K562 (cell line): ENCODE measurements at regions not wholly inside any gene's neighbourhood (a gene's known extent, or its start where the extent isn't known, plus 50 kb on each side); places are given as distances from the start of the nearest gene placed in this dataset.

Source experiments
- ATAC-seq: fragments of 200-7000 bp; cut with Tn5 transposase; 3 replicates; pipeline ENCODE4 v1.9.1; 2020; ENCODE audit warnings: moderate library complexity
- BruUV-seq: library from RNA; stranded (reverse); fragments of 400-500 nt; replicated peaks from 2 replicates; lab custom pipeline; 2021; lab: Mats Ljungman, UMichigan
- CTCF ChIA-PET: fragments of 300-600 bp; formaldehyde crosslinking; extraction: SDS; loops from one replicate; lab custom pipeline; 2021; ENCODE audit warnings: low intra/inter-chr PET ratio; lab: Yijun Ruan, JAX
- POLR2A ChIA-PET: fragments of 300-600, 350-650 bp; sonication (Branson Sonifier 250); formaldehyde crosslinking; extraction: SDS; loops from one replicate; lab custom pipeline; 2021; ENCODE audit warnings: antibody characterized with exemption, inconsistent platforms; lab: Yijun Ruan, JAX
- DNase-seq, 4 experiments: peaks; one replicate each; pipeline versions ENCODE4 v3.0.0 to v3.0.0-alpha.2; 2011 to 2018; ENCODE audit warnings: low spot score in 3 of 4, mixed read lengths in 3 of 4; ENCODE audit errors: extremely low read depth in 1 of 4
- FAIRE-seq: peaks from 2 replicates; lab custom pipeline; 2011; peaks lifted over from hg19 to GRCh38; lab: Jason Lieb, UNC
- H2AFZ ChIP-seq: 2 replicates; pipeline ENCODE4 v1.6.0; 2011; ENCODE audit warnings: low read depth, low read length, control low read depth, inconsistent platforms
- H3K27ac ChIP-seq: fragments of 200-600 bp; 3 replicates; pipeline ENCODE4 v1.8.0; 2011; ENCODE audit warnings: low read depth, mild to moderate bottlenecking, control low read depth, inconsistent platforms, low read length, moderate library complexity, mixed read lengths; ENCODE audit errors: extremely low read depth
- H3K27me3 ChIP-seq, 2 experiments: fragments of 300-600 bp in 1 of 2; 2 replicates in 1 of 2; 3 replicates in 1 of 2; pipeline versions ENCODE4 v1.6.0 to v1.8.0; 2011; ENCODE audit warnings: inconsistent platforms in 2 of 2, low read length in 2 of 2, mild to moderate bottlenecking in 1 of 2, mixed read lengths in 1 of 2, moderate library complexity in 1 of 2; ENCODE audit not compliant: control insufficient read depth in 2 of 2, insufficient read depth in 2 of 2
- H3K36me3 ChIP-seq: fragments of 300-600 bp; 3 replicates; pipeline ENCODE4 v1.8.0; 2011; ENCODE audit warnings: mild to moderate bottlenecking, low read length, inconsistent platforms; ENCODE audit not compliant: control insufficient read depth, insufficient read depth
- H3K4me1 ChIP-seq, 2 experiments: fragments of 200-600 bp in 1 of 2; replicated peaks in 1 of 2; 2 replicates in 1 of 2; 3 replicates in 1 of 2; pipeline versions ENCODE4 v1.5.1 to v1.8.0; 2011; ENCODE audit warnings: inconsistent platforms in 2 of 2, low read length in 2 of 2, mild to moderate bottlenecking in 1 of 2, mixed read lengths in 1 of 2, moderate library complexity in 1 of 2; ENCODE audit not compliant: control insufficient read depth in 2 of 2, insufficient read depth in 2 of 2
- H3K4me2 ChIP-seq: 2 replicates; pipeline ENCODE4 v1.6.1; 2011; ENCODE audit warnings: low read length, control low read depth, inconsistent platforms, mixed read lengths; ENCODE audit not compliant: insufficient read depth
- H3K4me3 ChIP-seq: fragments of 200-600 bp; sonication (generic), shearing (Covaris generic); 2 replicates; pipeline ENCODE4 v1.5.1; 2016; ENCODE audit warnings: control low read depth, inconsistent platforms
- H3K79me2 ChIP-seq: fragments of 200-600 bp; 3 replicates; pipeline ENCODE4 v1.8.0; 2011; ENCODE audit warnings: low read length, inconsistent platforms; ENCODE audit not compliant: control insufficient read depth, insufficient read depth
- H3K9ac ChIP-seq, 2 experiments: 2 replicates each; pipeline versions ENCODE4 v1.6.0 to v1.6.1; 2011; ENCODE audit warnings: low read depth in 2 of 2, low read length in 2 of 2, control low read depth in 1 of 2, inconsistent platforms in 1 of 2, mild to moderate bottlenecking in 1 of 2, mixed read lengths in 1 of 2; ENCODE audit not compliant: insufficient read depth in 1 of 2
- H3K9me1 ChIP-seq: one replicate; pipeline ENCODE4 v1.6.0; 2011; ENCODE audit warnings: inconsistent platforms, mild to moderate bottlenecking, low read length, moderate library complexity; ENCODE audit not compliant: control insufficient read depth, insufficient read depth
- H3K9me3 ChIP-seq: replicated peaks from 2 replicates; pipeline ENCODE4 v1.5.1; 2011; ENCODE audit warnings: low read depth, low read length, inconsistent platforms; ENCODE audit not compliant: control insufficient read depth, insufficient read depth
- H4K20me1 ChIP-seq: replicated peaks from 2 replicates; pipeline ENCODE4 v1.6.1; 2011; ENCODE audit warnings: low read length, inconsistent platforms, mixed read lengths; ENCODE audit not compliant: control insufficient read depth, insufficient read depth
- CEBPG ChIP-seq, 3 experiments: fragments of 200-800 bp in 1 of 3; sonication (Bioruptor generic) in 1 of 3; sonication (generic) in 1 of 3; formaldehyde crosslinking in 1 of 3; IDR thresholded peaks in 2 of 3; conservative IDR thresholded peaks in 1 of 3; 2 replicates each; pipeline versions ENCODE4 v1.6.1 to v1.8.0; 2016 to 2022; ENCODE audit warnings: missing compliant biosample characterization in 2 of 3, missing genetic modification characterization in 2 of 3, mild to moderate bottlenecking in 1 of 3, missing genetic modification reagents in 1 of 3
- DIDO1 ChIP-seq: fragments of 450-650 bp; IDR thresholded peaks from 2 replicates; pipeline ENCODE4 v1.6.1; 2016; ENCODE audit warnings: low read depth, missing biosample characterization, missing genetic modification characterization
- ERF ChIP-seq: fragments of 450-650 bp; formaldehyde crosslinking; IDR thresholded peaks from 2 replicates; pipeline ENCODE4 v1.4.0; 2020; ENCODE audit warnings: mild to moderate bottlenecking, mixed read lengths
- ETV5 ChIP-seq: sonication (generic); formaldehyde crosslinking; IDR thresholded peaks from 2 replicates; pipeline ENCODE4 v1.4.0; 2020; ENCODE audit warnings: low read depth, mild to moderate bottlenecking, missing genetic modification reagents
- IFI16 ChIP-seq: fragments of 250-450 bp; sonication (Bioruptor Pico); IDR thresholded peaks from 2 replicates; pipeline ENCODE4 v2.1.2; 2022; ENCODE audit warnings: mild to moderate bottlenecking, inconsistent platforms
- ILK ChIP-seq: fragments of 450-650 bp; IDR thresholded peaks from 2 replicates; pipeline ENCODE4 v1.6.1; 2016; ENCODE audit warnings: missing genetic modification characterization, low read depth, mild to moderate bottlenecking, missing compliant biosample characterization, moderate library complexity, borderline replicate concordance
- MEF2D ChIP-seq: conservative IDR thresholded peaks from 2 replicates; pipeline ENCODE4 v1.6.1; 2016; ENCODE audit warnings: low read depth, missing genetic modification characterization, missing compliant biosample characterization
- NFATC3 ChIP-seq: fragments of 450-650 bp; IDR thresholded peaks from 2 replicates; pipeline ENCODE4 v1.6.1; 2017; ENCODE audit warnings: mild to moderate bottlenecking
- NFXL1 ChIP-seq: fragments of 450-650 bp; formaldehyde crosslinking; IDR thresholded peaks from 2 replicates; pipeline ENCODE4 v1.4.0; 2021; ENCODE audit warnings: mild to moderate bottlenecking
- NR4A1 ChIP-seq, 2 experiments: fragments of 250-450 bp in 1 of 2; fragments of 450-650 bp in 1 of 2; sonication (Bioruptor Pico) in 1 of 2; IDR thresholded peaks; 2 replicates each; pipeline versions ENCODE4 v1.4.0 to v1.6.1; 2016 to 2020; ENCODE audit warnings: mild to moderate bottlenecking in 2 of 2, missing compliant biosample characterization in 1 of 2, missing genetic modification characterization in 1 of 2, moderate library complexity in 1 of 2
- PCBP1 ChIP-seq: fragments of 200-400 bp; formaldehyde crosslinking; IDR thresholded peaks from 2 replicates; pipeline ENCODE4 v1.6.1; 2018; ENCODE audit warnings: mild to moderate bottlenecking, low read depth, low read length; ENCODE audit not compliant: poor library complexity, severe bottlenecking
- RBM22 ChIP-seq: fragments of 200-400 bp; formaldehyde crosslinking; IDR thresholded peaks from 2 replicates; pipeline ENCODE4 v1.6.1; 2018; ENCODE audit warnings: low read length, low read depth; ENCODE audit not compliant: poor library complexity, severe bottlenecking
- ZNF124 ChIP-seq: sonication (generic); formaldehyde crosslinking; IDR thresholded peaks from 2 replicates; pipeline ENCODE4 v1.8.1; 2022; ENCODE audit warnings: missing genetic modification reagents
- ZSCAN29 ChIP-seq: fragments of 450-650 bp; IDR thresholded peaks from 2 replicates; pipeline ENCODE4 v1.6.1; 2017
- ZSCAN32 ChIP-seq: fragments of 450-650 bp; formaldehyde crosslinking; IDR thresholded peaks from 2 replicates; pipeline ENCODE4 v1.4.0; 2020; ENCODE audit warnings: mild to moderate bottlenecking, moderate library complexity
- WGBS: fragments of 100-300 bp; shearing (Covaris generic); methylation state at CpG from one replicate; pipeline ENCODE4 v1.1.6; 2016; ENCODE audit warnings: low coverage, mixed read lengths; ENCODE audit not compliant: insufficient coverage; ENCODE audit errors: missing lambda C conversion rate; 5-methylcytosine and 5-hydroxymethylcytosine counted together
- in situ Hi-C: fragments of 300-500 bp; cut with MboI; formaldehyde crosslinking; loops from 4 replicates; pipeline ENCODE4 v1.15.0; 2018; ENCODE audit warnings: inconsistent platforms, mixed read lengths
- intact Hi-C: fragments of 100-400 bp; cut with micrococcal nuclease; formaldehyde crosslinking; loops from 2 replicates; pipeline ENCODE4 v1.14.2; 2022
- TF ChIP-seq, protein P1 (sequence below), 2 experiments: fragments of 450-650 bp in 1 of 2; sonication (generic) in 1 of 2; formaldehyde crosslinking in 1 of 2; IDR thresholded peaks in 1 of 2; conservative IDR thresholded peaks in 1 of 2; 2 replicates each; pipeline versions ENCODE4 v1.6.1 to v1.8.1; 2016 to 2023; ENCODE audit warnings: mild to moderate bottlenecking in 2 of 2, moderate library complexity in 2 of 2, inconsistent platforms in 1 of 2, missing genetic modification reagents in 1 of 2
- TF ChIP-seq, protein P2 (sequence below): fragments of 450-650 bp; conservative IDR thresholded peaks from 2 replicates; pipeline ENCODE4 v1.6.1; 2016; ENCODE audit warnings: missing genetic modification characterization, low read depth, mild to moderate bottlenecking, missing compliant biosample characterization, moderate library complexity
- TF ChIP-seq, protein P3 (sequence below): fragments of 250-450 bp; sonication (Bioruptor Pico); IDR thresholded peaks from 2 replicates; pipeline ENCODE4 v1.6.1; 2021; ENCODE audit warnings: mild to moderate bottlenecking

DNA sequence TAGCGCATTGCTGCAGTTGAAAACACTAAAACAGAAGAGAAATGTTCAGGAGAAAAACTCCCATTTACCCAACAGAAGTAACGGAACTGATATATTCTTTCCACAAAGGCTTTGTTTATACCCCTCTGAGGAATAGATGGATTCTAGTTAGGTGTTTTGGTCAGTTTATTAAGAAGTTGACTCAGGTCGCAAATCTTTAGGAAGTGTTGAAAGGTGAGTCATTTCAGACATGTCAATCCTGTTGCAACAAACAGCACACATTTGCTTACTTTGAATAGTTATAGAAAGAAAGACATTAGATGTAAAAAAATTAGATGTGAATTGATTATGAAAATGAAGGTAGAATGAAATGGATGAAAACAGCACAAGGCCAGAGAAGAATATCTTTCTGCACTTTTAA is 941.0 kb downstream of the KCNJ2 start:
- Histone ChIP-seq H4K20me1 (no peaks in the 10 kb centered on the region), H3K27ac (no peak overlapping the region), H3K4me3 (no peak overlapping the region), H3K27me3 (no peaks in the 10 kb centered on the region), H3K9me3 (no peaks in the 10 kb centered on the region), H3K9me1 (no peaks in the 10 kb centered on the region), H2AFZ (no peak overlapping the region), H3K79me2 (no peaks in the 10 kb centered on the region), H3K9ac (no peak overlapping the region), H3K4me2 (no peak overlapping the region), H3K36me3 (no peaks in the 10 kb centered on the region), H3K4me1 (no peaks in the 10 kb centered on the region)
- in situ Hi-C loops = no loop called here
- intact Hi-C loops = no loop called here
- FAIRE-seq (no peak), ATAC-seq (no peak), DNase-seq (no peak)
- POLR2A ChIA-PET = no interaction called here
- WGBS = 0% methylated on average over 3 of the region's 3 CpGs
- BruUV-seq = no TSS peak
- CTCF ChIA-PET = no interaction called here
- TF ChIP-seq RBM22 = no peak
- no peak for TF ChIP-seq ZSCAN29
- TF ChIP-seq, protein P1, sequence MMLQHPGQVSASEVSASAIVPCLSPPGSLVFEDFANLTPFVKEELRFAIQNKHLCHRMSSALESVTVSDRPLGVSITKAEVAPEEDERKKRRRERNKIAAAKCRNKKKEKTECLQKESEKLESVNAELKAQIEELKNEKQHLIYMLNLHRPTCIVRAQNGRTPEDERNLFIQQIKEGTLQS (IDR thresholded peaks at IDR 0.05) = no peak
- TF ChIP-seq, protein P1 (CRISPR knock-in tag; conservative IDR thresholded peaks at IDR 0.05) = no peak
- TF ChIP-seq, protein P2, sequence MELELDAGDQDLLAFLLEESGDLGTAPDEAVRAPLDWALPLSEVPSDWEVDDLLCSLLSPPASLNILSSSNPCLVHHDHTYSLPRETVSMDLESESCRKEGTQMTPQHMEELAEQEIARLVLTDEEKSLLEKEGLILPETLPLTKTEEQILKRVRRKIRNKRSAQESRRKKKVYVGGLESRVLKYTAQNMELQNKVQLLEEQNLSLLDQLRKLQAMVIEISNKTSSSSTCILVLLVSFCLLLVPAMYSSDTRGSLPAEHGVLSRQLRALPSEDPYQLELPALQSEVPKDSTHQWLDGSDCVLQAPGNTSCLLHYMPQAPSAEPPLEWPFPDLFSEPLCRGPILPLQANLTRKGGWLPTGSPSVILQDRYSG (tag) = no peak
- TF ChIP-seq NFATC3 = no peak
- no peak for TF ChIP-seq ERF
- no peak for TF ChIP-seq ZNF124 (CRISPR knock-in tag)
- no peak for TF ChIP-seq PCBP1
- no peak for TF ChIP-seq NFXL1 (CRISPR knock-in tag)
- no peak for TF ChIP-seq IFI16 (CRISPR knock-in tag)
- TF ChIP-seq ILK (tag) = no peak
- no peak for TF ChIP-seq CEBPG (CRISPR knock-in tag; IDR thresholded peaks at IDR 0.05)
- TF ChIP-seq CEBPG (tag; conservative IDR thresholded peaks at IDR 0.05 in 1 of 2, IDR thresholded peaks at IDR 0.05 in 1 of 2) = no peak
- no peak for TF ChIP-seq NR4A1 (CRISPR knock-in tag; IDR thresholded peaks at IDR 0.05)
- TF ChIP-seq NR4A1 (tag; IDR thresholded peaks at IDR 0.05) = no peak
- TF ChIP-seq ZSCAN32 (CRISPR knock-in tag) = no peak
- TF ChIP-seq, protein P3, sequence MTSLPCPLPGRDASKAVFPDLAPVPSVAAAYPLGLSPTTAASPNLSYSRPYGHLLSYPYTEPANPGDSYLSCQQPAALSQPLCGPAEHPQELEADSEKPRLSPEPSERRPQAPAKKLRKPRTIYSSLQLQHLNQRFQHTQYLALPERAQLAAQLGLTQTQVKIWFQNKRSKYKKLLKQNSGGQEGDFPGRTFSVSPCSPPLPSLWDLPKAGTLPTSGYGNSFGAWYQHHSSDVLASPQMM (CRISPR knock-in tag) = no peak
- no peak for TF ChIP-seq DIDO1
- TF ChIP-seq MEF2D (tag) = no peak
- no peak for TF ChIP-seq ETV5
